ENCODE measurements at regions not wholly inside any gene's neighbourhood (a gene's known extent, or its start where the extent isn't known, plus 50 kb on each side); places are given as distances from the start of the nearest gene placed in this dataset.
"Not testable (repeated sequence)": the region's sequence is repeated elsewhere in the genome, so short reads cannot be mapped to it uniquely, and the experiment has no call there.

DNA sequence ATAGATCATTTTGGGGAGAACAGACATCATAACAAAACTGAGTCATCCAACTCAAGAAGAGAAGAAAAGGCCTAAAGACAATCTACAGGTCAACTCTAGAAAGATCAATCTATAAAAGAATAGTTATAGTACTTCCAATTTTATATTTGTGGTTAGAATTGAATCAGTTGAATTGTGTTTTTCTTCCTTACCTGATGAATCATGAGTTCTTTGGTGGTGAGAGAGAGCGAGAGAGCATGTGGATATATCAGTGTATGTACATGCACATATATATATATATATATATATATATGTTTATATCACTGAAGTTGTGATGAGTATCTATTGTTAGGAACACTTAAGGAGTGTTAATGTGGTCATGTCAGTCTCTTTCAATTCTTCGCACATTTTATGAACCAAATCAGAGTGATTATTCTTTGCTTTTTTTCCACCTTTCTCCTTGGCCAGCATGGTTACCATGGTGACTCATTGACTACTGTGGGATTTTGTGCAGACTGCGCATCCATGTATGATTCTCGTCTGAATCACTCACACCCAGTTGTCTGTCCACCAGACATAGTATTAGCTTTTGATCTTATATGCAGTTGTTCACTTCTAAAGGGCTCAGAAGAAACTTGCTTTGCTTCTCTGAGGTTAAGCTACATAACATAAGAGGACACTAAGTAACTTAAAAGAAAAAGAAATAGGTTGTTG lies 90.4 kb upstream of the RAB40AL start:
- TF ChIP-seq, protein P1, sequence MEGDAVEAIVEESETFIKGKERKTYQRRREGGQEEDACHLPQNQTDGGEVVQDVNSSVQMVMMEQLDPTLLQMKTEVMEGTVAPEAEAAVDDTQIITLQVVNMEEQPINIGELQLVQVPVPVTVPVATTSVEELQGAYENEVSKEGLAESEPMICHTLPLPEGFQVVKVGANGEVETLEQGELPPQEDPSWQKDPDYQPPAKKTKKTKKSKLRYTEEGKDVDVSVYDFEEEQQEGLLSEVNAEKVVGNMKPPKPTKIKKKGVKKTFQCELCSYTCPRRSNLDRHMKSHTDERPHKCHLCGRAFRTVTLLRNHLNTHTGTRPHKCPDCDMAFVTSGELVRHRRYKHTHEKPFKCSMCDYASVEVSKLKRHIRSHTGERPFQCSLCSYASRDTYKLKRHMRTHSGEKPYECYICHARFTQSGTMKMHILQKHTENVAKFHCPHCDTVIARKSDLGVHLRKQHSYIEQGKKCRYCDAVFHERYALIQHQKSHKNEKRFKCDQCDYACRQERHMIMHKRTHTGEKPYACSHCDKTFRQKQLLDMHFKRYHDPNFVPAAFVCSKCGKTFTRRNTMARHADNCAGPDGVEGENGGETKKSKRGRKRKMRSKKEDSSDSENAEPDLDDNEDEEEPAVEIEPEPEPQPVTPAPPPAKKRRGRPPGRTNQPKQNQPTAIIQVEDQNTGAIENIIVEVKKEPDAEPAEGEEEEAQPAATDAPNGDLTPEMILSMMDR (IDR thresholded peaks at IDR 0.05; ENCODE audit: low read depth, low read length, missing control alignments), result no peak
- peak overlapping the region; percentile 80 for H3K27ac ChIP-seq
- DNase-seq, result peak; percentile 73
- no peaks in the 10 kb centered on the region for H3K27me3 ChIP-seq (replicated peaks)
- no peaks in the 10 kb centered on the region for H3K36me3 ChIP-seq (replicated peaks)
- H3K4me3 ChIP-seq (ENCODE audit: low read depth, low read length), result no peak overlapping the region
- in situ Hi-C loops (cut with HindIII; ENCODE audit: low pct_ligation_motif_present, low sequenced_read_pairs), result no loop called here

DNA sequence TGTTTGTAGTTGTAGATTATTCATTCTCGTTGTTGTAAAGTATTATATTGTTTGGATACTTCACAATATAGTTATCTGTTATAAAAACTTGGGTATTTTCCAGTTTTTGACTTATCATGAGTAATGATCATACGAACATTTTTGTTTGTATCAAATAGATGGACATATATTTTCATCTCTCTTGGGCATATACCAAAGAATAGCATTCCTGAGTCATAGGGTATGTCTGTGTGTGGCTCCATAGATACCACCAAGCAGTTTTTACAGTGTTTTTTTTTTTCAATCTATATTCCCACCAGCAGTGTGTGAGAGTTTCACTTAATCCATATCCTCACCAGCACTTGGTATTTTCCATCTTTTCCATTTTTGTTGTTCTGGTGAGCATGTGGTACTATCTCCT lies 89.7 kb upstream of the RAB40AL start:
- TF ChIP-seq, protein P1 (IDR thresholded peaks at IDR 0.05; ENCODE audit: low read depth, low read length, missing control alignments), result no peak
- H3K4me3 ChIP-seq (ENCODE audit: low read depth, low read length), result no peak overlapping the region
- H3K27me3 ChIP-seq (replicated peaks), result no peaks in the 10 kb centered on the region
- no peak for DNase-seq
- peak overlapping the region; percentile 80 for H3K27ac ChIP-seq
- H3K36me3 ChIP-seq (replicated peaks), result no peaks in the 10 kb centered on the region
- in situ Hi-C loops (cut with HindIII; ENCODE audit: low pct_ligation_motif_present, low sequenced_read_pairs), result no loop called here

DNA sequence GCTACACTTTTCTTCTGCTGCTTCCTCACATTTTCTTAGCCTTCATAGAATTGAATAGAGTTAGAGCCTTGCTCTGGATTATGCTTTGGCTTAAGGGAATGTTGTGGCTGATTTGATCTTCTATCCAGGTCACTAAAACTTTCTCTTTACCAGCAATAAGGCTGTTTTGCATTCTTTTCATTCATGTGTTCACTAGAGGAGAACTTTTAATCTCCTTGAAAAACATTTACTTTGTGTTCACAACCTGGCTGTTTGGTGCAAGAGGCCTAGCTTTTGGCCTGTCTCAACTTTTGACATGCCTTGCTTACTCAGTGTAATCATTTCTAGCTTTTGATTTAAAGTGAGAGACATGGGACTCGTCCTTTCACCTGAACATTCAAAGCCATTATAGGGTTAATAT lies 87.7 kb upstream of the RAB40AL start:
- in situ Hi-C loops (cut with HindIII; ENCODE audit: low pct_ligation_motif_present, low sequenced_read_pairs), result no loop called here
- TF ChIP-seq, protein P1 (IDR thresholded peaks at IDR 0.05; ENCODE audit: low read depth, low read length, missing control alignments), result no peak
- Histone ChIP-seq H3K4me3 (ENCODE audit: low read depth, low read length) (no peak overlapping the region), H3K36me3 (replicated peaks) (no peaks in the 10 kb centered on the region), H3K27me3 (replicated peaks) (no peaks in the 10 kb centered on the region), H3K27ac (no peak overlapping the region)
- DNase-seq, result no peak

DNA sequence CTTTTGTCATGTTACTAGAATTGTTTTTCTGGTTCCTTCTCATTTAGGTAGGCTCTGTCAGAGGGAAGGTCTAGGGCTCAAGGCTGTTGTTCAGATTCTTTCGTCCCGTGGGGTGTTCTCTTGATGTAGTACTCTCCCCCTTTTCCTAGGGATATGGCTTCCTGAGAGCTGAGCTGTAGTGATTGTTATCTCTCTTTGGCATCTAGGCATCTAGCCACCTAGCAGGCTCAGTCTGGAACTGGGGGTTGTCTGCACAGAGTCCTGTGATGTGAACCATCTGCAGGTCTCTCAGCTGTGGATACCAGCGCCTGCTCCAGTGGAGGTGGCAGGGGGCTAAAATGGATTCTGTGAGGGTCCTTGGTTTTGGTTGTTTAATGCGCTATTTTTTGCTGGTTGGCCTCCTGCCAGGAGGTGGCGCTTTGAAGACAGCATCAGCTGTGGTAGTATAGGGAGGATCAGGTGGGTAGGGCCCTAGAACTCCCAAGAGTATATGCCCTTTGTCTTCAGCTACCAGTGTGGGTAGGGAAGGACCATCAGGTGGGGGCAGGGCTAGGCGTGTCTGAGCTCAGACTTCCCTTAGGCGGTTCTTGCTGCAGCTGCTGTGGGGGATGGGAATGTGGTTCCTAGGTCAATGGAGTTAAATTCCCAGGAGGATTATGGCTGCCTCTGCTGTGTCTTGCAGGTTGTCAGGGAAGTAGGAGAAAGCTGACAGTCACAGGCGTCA lies 78.1 kb upstream of the RAB40AL start:
- H3K27ac ChIP-seq; H3K27me3 ChIP-seq (replicated peaks); in situ Hi-C loops (cut with HindIII; ENCODE audit: low pct_ligation_motif_present, low sequenced_read_pairs); H3K36me3 ChIP-seq (replicated peaks); H3K4me3 ChIP-seq (ENCODE audit: low read depth, low read length): not testable (repeated sequence)
- peak; percentile 11 for DNase-seq

DNA sequence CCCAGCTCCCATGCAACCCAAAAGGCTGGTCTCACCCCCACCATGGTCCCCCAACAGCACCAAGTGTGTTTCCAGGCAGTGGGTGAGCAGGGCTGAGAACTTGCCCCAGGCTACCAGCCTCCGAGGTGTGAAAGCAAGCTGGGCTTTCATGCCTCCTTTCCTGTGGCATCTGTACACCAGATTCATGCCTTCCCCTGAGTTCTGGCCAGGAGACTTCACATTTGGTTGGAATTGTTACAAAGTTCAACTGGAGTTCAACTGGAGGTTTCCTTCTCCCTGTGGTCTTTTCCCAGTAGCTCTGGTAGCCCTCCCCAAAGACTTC lies 77.6 kb upstream of the RAB40AL start:
- no peaks in the 10 kb centered on the region for H3K36me3 ChIP-seq (replicated peaks)
- no peak overlapping the region for H3K4me3 ChIP-seq (ENCODE audit: low read depth, low read length)
- TF ChIP-seq, protein P1 (IDR thresholded peaks at IDR 0.05; ENCODE audit: low read depth, low read length, missing control alignments), result no peak
- H3K27me3 ChIP-seq (replicated peaks), result no peaks in the 10 kb centered on the region
- in situ Hi-C loops (cut with HindIII; ENCODE audit: low pct_ligation_motif_present, low sequenced_read_pairs), result no loop called here
- no peak overlapping the region for H3K27ac ChIP-seq
- no peak for DNase-seq

DNA sequence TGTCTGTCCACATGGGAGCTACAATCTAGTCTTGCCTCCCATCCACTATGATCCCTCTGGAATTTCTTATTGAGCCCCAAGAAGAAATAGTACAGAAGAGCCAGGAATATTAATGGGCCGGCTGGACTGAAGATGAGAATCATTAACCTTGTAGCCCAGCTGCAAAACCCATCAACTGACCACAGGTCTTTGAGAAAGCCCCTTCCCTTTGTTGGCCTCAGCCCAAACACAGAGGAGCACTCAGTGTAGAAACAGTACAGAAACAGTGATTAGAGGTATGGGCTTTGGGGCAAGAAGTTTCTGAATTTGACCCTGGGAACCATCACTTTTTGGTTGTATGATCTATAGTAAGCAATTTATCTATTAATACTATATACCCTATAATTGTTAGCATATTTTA lies 76.8 kb upstream of the RAB40AL start:
- TF ChIP-seq, protein P1 (IDR thresholded peaks at IDR 0.05; ENCODE audit: low read depth, low read length, missing control alignments), result no peak
- no peaks in the 10 kb centered on the region for H3K27me3 ChIP-seq (replicated peaks)
- in situ Hi-C loops (cut with HindIII; ENCODE audit: low pct_ligation_motif_present, low sequenced_read_pairs), result no loop called here
- no peak overlapping the region for H3K4me3 ChIP-seq (ENCODE audit: low read depth, low read length)
- no peaks in the 10 kb centered on the region for H3K36me3 ChIP-seq (replicated peaks)
- DNase-seq, result no peak
- no peak overlapping the region for H3K27ac ChIP-seq

All from brain microvascular endothelial cell (primary cell).